Ureter (tissue), 1 donor: ENCODE measurements at regions not wholly inside any gene's neighbourhood (a gene's known extent, or its start where the extent isn't known, plus 50 kb on each side); places are given as distances from the start of the nearest gene placed in this dataset.
"Not testable (repeated sequence)": the region's sequence is repeated elsewhere in the genome, so short reads cannot be mapped to it uniquely, and the experiment has no call there.

Experiments
- DNase-seq: peaks from one replicate; pipeline ENCODE4 v3.0.0-alpha.2; 2020; ENCODE audit warnings: low spot score
- donor health status: DM: yes; HTN: yes; CAD: no.

DNA sequence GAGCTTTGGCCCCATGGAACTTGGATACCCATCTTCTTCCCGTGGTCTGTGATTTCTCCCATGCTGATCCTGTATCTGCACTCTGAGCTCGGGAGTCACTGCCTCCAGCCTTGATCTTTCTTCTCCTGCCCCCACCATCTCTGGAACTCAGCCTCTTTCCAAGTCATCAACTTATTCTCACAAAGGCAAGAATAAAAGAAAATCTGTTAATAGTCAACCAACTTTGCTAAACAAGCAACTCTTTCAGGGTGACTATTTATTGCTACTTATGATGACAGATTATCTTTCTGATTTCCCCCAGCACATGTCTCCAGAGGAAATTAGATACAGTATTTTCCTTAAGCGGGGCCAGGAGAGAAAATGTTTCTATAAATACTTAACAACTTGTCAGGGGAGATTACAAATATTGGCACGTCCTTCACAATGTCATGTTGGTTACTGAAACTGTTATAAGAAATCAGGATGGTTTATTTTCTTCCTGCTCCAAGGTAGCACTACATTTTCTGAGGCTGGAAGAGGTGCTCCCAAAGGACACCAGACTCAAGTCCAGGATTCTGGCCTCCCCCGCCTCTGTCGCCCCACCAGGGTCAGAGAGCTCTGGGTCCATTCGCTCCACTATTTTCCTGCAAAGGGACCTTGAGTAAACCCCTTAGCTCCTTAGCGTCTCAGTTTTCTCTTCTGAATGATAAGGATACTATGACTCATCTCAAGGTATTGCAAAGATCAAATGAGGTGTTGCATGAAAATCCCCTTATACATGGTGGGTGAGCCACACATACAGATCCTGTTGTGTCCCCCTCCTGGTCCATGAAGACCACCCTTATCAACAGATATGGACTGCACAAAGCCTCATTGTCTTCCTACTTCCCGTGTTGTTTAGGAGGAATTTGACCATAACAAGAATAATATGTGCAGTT is 205.2 kb upstream of the WSCD1 start:
- DNase-seq: no peak

- DNase-seq: no peak
Measured at GRCh38 chr17:5866978-5867377, 203.2 kb upstream of the WSCD1 start.

DNA sequence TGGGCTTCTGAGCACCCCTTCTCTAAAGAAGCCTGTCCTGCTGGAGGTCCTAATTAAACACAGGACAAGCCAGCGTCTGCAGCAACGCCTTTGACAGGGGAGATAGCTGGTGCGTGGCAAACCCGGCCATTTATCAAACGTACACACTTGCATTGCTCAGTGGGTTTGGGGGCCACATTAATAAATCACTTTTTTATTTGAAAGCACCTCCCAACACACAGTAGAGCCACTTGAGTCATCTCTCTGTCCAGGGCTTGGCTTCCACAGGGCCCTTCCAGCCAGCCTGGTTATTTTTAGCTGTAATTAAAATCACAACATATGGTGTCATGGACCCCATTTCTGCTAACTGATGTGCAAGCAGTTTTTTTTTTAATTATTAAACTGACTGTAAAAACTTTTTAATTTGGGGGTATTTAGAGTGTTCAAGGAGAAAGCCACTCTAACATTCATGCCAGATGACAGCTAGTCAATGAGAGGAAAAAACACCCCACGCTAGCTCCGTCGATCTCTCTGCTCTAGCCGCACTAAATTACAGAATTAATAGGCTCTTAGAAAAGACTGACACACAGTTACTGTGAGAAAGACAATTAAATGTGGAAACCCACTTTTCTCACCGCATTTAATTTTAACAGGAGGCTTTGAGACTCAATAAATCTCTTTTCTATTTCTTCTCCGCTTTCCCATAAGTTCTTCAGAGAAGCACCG is 201.0 kb upstream of the WSCD1 start:
- DNase-seq: no peak

GRCh38 chr17:5870231-5870953 is 199.8 kb upstream of the WSCD1 start:
- no peak for DNase-seq

GRCh38 chr17:5871666-5872065 is 198.5 kb upstream of the WSCD1 start:
- DNase-seq: no peak

DNA sequence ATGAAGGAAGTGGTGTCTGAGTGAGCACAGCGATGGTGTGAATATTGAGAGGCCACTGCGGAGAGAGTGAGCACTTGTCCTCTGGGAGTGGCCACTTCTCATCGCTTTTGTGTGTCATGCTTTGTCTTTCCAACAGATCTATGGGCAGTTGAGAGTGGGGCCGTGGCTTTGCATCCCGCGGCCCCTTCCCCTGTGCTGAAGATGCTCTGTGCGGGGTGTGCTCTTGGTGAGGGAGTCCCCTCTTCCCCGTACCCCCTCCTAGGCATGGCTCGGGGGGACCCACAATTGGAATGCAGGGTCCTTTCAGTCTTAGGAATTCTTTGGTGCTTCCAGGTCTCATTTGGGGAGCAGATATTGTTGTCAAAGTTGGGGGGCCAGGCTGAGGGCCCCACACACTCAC is 197.3 kb upstream of the WSCD1 start:
- no peak for DNase-seq

GRCh38 chr17:5873781-5874180 is 196.4 kb upstream of the WSCD1 start:
- no peak for DNase-seq

DNA sequence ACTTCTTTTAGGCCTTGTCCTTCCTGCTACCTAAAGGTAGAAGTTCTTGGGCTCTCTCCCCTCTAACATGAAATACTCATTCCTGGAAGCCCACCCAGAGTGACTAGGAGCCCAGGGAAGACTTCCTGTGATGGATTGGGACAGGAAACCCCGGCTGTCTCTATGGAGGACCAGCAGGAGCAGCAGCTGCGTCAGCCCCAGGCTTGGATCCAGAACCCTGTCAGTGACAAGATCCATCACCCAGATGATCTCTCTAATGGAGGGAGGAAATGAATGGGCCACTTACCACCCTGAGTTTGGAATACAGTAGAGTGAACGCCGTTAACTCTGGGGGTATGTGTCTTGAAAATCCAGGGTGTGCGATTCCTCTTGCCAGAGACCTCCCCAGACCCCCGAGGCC is 195.7 kb upstream of the WSCD1 start:
- no peak for DNase-seq

DNA sequence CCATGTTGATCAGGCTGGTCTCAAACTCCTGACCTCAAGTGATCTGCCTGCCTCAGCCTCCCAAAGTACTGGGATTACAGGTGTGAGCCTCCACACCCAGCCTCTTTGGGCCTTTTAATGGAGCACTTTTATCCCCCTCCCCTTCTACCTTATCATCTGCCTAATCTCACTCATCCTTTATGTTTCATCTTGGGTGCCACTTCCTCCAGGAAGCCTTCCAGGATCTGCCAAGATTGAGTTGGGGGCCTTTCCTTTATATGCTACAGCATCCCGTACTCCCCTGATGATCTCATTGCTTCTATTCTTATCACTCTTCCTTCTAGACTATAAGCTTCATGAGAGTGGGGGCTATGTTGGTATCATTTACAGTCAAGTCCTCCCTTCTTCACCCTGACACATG is 192.8 kb upstream of the WSCD1 start:
- DNase-seq: no peak

DNA sequence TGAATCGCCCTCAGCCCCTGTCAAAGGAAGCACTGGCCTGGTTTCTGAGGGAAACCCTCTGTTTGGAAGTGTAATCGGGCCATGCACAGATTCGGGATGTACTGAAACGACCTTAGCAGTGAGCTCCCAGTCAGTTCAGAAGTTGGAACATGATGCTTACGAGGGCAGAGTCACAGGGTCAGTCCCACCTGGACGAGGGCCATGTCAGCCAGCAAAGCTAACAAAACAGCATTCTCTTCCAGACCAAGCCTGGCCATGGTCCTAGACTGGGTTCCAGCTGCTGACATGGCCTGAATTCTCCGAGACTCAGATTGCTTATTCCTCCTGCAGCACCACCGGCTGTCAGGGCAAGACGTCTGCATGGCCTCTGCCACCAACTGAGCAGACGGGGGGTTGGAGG is 192.2 kb upstream of the WSCD1 start:
- DNase-seq: no peak

DNA sequence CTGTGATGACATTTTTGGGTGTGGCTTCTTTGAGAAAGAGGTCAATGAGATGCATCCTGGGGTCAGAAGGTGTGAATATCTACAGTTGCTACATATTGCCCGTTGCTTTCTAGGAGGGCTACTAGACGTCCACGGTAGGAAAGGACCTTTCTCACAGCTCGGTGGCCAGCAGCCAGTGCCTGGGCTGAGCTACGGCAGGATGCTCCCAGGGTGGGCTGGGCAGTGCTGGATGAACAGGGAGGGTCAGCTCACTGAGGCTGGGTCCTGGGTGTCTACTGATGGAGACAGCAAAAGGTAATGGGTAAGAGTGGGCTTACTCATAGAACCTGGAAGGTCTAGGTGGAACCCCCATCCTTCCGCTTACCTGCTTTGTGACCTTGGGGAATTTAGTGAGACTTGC is 188.3 kb upstream of the WSCD1 start:
- DNase-seq: no peak

GRCh38 chr17:5883775-5884665 is 186.2 kb upstream of the WSCD1 start:
- DNase-seq: no peak

DNA sequence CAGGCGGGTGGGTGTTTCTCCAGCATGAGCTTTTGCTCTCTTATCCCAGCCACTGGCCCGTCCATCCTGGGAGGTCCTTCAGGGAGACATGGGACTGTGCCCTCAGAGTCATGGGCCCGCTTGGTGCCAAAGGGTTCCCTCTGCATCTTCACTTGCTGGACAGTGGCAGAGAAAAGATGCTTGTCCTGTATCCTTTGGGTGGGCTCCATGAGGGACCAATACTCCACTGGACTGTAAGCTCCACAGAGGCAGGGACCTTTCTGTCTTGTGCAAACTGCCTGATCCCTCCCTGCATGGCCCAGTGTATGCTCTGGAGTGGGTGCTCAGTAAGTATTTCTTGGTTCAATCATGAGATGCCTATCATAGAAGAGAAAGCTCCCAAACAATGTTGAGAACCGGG is 184.8 kb upstream of the WSCD1 start:
- no peak for DNase-seq

GRCh38 chr17:5888811-5889210 is 181.4 kb upstream of the WSCD1 start:
- no peak for DNase-seq

DNA sequence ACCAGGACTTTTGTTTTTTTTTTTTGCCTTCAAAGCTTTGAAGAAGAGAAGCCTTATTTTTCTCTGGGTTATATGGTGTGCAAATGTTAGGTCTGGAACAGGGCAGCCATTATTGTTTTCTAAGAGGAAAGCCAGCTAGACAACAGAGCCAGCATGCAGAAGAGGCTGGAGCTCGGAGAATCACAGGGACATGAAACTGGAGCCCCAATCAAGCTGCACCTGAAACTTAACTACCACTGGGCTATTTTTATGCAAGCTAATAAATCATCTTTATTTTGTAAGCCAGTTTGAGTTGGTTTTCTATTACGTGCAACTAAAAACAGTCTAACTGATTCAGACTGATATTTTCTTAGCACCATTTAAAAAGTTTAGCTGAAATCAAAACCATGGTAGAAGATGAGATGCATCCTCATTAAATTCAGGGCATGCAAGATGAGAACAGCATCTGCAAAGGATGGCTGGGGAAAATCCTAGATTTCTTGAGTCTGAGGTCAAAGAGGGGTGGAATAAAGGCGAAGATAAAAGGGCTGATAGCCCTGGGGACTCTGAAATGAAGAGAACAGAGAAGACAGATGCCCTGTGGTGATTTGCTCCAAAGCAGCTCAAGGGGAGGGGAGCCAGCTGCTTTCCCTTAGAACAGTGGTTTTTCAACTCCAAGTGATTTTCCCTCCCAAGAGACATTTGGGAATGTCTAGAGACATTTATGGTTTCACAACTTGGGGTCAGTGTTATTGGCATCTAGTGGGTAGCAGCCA is 177.1 kb upstream of the WSCD1 start:
- no peak for DNase-seq

DNA sequence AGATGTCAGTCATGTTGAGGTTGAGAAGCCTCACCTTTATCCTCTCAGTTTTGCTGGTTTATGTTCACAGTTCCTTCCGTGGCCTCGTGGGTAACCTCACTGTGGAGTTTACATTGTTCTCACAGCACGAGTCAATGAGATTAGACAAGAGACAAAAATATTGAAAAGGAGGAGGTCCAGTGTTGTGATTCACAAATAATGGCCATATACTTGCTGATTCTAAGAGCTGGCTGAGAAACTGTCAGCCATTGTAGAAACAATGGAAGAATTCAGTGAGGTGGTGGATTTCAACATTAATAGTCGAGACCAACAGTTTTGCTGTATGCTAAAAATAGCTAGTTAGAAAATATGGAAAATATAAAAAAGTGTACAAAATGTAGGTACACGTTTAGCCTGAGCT is 176.4 kb upstream of the WSCD1 start:
- DNase-seq: no peak

- DNase-seq: no peak
Measured at GRCh38 chr17:5895276-5895675, 174.9 kb upstream of the WSCD1 start.

DNA sequence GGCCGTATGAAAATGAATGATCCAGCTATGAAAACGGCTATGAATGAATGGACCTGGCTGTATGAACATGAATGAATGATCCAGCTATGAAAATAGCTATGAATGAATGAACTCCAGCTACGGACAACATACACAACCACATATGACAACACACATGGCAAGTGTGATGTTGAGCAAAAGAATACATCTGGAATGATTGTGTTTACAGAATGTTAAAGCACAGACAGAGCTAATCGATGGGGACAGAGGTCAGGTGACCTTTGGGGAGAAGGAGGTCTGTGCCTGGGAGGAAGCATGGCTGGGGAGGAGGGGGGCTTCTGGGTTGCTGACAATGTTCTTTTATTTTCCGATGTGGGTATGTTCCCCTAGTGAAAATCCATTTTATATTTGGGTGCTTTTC is 174.0 kb upstream of the WSCD1 start:
- DNase-seq: no peak

GRCh38 chr17:5897275-5897911 is 172.8 kb upstream of the WSCD1 start:
- DNase-seq: no peak

DNA sequence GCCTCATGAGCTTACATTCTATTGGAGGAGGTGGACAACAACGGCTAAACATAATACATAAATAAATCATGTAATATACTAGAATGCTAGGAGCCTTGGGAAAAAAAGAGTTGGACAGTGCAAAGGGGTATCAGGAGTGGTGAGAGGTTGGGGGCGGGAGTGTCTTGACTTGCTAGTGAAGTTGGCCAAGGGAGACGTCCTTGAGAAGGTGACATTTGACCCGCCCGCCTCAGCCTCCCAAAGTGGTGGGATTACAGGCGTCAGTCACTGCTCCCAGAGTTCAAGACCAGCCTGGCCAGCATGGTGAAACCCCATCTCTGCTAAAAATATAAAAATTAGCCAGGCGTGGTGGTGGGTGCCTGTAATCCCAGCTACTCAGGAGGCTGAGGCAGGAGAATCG is 172.2 kb upstream of the WSCD1 start:
- not testable (repeated sequence) for DNase-seq
